ENCODE measurements at regions not wholly inside any gene's neighbourhood (a gene's known extent, or its start where the extent isn't known, plus 50 kb on each side); places are given as distances from the start of the nearest gene placed in this dataset.

DNA sequence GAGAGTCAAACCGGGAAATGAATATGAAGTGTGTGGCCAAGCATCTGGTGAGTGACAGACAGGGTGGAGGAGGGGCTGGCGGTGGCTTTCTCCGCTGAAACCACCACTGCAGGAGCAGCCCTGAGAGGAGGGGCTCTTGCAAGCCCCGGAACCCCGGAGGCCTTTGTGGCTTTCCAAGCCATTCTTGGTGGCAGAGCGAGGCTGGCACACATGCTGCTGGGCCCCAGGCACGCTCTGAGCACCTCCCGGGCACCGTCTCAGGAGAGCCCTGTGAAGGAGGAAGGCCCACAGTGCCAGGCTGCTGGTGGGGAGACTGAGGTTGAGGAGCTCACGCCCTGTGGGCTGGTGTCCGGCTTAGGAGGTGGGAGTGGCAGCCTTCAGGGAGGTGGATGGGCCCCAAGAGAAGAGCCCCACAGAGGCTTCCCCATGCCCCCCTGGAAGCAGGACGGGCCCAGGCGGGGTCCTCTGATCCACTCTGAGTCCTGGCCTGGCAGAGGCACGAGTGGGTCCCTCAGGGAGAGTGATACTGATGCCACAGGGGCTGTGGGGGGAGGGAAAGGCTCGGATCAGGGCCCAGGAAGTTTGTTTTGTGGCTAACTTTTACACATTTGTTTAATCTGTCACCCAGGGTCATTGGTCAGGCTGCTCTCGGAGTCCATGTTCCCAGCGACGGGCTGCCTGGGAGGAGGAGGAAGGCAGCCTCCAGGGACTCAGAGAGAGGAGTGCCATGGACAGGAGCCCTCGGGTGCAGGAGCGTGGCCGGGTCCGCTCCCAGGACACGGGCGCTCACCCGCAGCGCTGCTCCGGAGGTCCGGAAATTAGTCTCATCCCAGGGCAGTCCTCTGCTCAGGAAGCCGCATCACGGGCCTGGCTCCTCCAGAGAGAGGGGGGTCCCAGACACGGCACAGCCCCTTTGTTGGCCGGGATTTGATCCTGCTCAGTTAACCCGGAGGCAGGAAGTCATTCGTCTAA is 170.7 kb downstream of the ERMARD start:
- POLR2A ChIA-PET = no interaction called here
- Mint-ChIP-seq H3K9me3 (no peaks in the 10 kb centered on the region), H3K4me3 (no peak overlapping the region), H3K36me3 (no peaks in the 10 kb centered on the region), H3K27me3 (peaks cover 3 to 5% of the 10 kb centered on the region in 2 donors), H3K4me1 (peaks cover 0 to 6% (median 2%) of the 10 kb centered on the region in 3 donors), H3K27ac (no peak overlapping the region)
- no peak for DNase-seq
- Histone ChIP-seq H3K9me3 (ENCODE audit: low read length) (no peaks in the 10 kb centered on the region), H3K27me3 (ENCODE audit: insufficient read depth, low read length, poor library complexity, severe bottlenecking) (no peaks in the 10 kb centered on the region), H3K36me3 (ENCODE audit: insufficient read depth, low read length) (no peaks in the 10 kb centered on the region), H3K4me3 (ENCODE audit: low read length) (no peak overlapping the region), H3K27ac (ENCODE audit: low read depth, low read length) (no peak overlapping the region), H3K4me1 (ENCODE audit: insufficient read depth, low read length) (no peaks in the 10 kb centered on the region)
- CTCF ChIA-PET = no interaction called here

DNA sequence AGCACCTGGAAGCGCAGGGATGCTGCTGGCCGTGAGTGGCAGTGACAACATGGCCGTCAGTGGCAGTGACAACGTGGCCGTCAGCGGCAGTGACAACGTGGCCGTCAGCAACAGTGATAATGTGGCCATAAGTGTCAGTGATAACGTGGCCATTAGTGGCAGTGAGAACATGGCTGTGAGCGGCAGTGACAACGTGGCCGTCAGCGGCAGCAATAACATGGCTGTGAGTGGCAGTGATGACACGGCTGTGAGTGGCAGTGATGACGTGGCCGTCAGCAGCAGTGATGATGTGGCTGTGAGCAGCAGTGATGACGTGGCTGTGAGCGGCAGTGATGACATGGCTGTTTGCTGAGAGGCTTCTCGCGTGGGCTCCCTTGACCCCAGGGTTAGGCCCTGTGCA is 169.8 kb downstream of the ERMARD start:
- no peak overlapping the region for H3K27ac Mint-ChIP-seq
- H3K36me3 Mint-ChIP-seq = no peaks in the 10 kb centered on the region
- H3K27me3 ChIP-seq (ENCODE audit: insufficient read depth, low read length, poor library complexity, severe bottlenecking) = no peaks in the 10 kb centered on the region
- H3K4me1 ChIP-seq (ENCODE audit: insufficient read depth, low read length) = no peaks in the 10 kb centered on the region
- H3K9me3 ChIP-seq (ENCODE audit: low read length) = no peaks in the 10 kb centered on the region
- H3K27ac ChIP-seq (ENCODE audit: low read depth, low read length) = no peak overlapping the region
- no peaks in the 10 kb centered on the region for H3K36me3 ChIP-seq (ENCODE audit: insufficient read depth, low read length)
- no peak overlapping the region for H3K4me3 ChIP-seq (ENCODE audit: low read length)
- no peak overlapping the region for H3K4me3 Mint-ChIP-seq
- H3K4me1 Mint-ChIP-seq = peaks cover 0 to 6% (median 2%) of the 10 kb centered on the region in 3 donors
- peaks cover 3 to 6% of the 10 kb centered on the region in 2 donors for H3K27me3 Mint-ChIP-seq
- no peaks in the 10 kb centered on the region for H3K9me3 Mint-ChIP-seq
- ChIA-PET CTCF (no interaction called here), POLR2A (no interaction called here)
- DNase-seq = no peak

DNA sequence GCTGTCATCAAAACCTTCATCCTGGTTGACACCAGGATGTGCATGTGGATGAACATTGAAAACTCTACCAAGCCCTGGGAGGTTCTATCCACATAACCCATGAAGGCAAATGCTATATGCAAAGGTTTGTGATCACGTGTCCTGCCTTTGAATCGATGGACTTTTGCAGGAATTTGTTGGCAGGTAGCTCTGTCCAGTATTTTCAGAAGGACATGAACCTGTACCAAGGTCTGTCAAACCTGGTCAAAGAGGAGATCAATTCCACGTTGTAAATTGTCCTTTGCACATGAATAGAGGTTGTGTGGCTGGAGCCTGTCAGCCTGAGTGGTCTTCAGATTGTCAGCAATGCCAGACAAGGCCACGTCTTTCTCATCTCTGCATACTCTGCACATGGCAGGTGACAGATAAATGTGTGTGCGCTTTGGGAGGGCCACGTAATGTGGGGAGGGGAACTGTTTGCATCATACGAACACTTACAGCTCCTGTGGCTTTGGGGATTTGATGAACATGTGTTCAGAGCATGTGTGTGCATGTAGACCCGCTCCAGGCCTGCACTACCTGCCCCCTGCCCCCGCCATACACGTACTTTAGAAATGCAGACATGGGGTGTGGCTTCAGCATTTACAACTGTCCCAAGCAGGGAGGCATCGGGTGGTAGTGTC is 169.1 kb downstream of the ERMARD start:
- no peaks in the 10 kb centered on the region for H3K9me3 Mint-ChIP-seq
- Histone ChIP-seq H3K36me3 (ENCODE audit: insufficient read depth, low read length) (no peaks in the 10 kb centered on the region), H3K27me3 (ENCODE audit: insufficient read depth, low read length, poor library complexity, severe bottlenecking) (no peaks in the 10 kb centered on the region), H3K9me3 (ENCODE audit: low read length) (no peaks in the 10 kb centered on the region), H3K4me1 (ENCODE audit: insufficient read depth, low read length) (no peaks in the 10 kb centered on the region), H3K27ac (ENCODE audit: low read depth, low read length) (no peak overlapping the region), H3K4me3 (ENCODE audit: low read length) (no peak overlapping the region)
- DNase-seq = no peak
- ChIA-PET POLR2A (no interaction called here), CTCF (no interaction called here)
- H3K27ac Mint-ChIP-seq = no peak overlapping the region
- no peaks in the 10 kb centered on the region for H3K36me3 Mint-ChIP-seq
- H3K4me3 Mint-ChIP-seq = no peak overlapping the region
- peaks cover 0 to 6% (median 2%) of the 10 kb centered on the region in 3 donors for H3K4me1 Mint-ChIP-seq
- peaks cover 3 to 6% of the 10 kb centered on the region in 2 donors for H3K27me3 Mint-ChIP-seq

DNA sequence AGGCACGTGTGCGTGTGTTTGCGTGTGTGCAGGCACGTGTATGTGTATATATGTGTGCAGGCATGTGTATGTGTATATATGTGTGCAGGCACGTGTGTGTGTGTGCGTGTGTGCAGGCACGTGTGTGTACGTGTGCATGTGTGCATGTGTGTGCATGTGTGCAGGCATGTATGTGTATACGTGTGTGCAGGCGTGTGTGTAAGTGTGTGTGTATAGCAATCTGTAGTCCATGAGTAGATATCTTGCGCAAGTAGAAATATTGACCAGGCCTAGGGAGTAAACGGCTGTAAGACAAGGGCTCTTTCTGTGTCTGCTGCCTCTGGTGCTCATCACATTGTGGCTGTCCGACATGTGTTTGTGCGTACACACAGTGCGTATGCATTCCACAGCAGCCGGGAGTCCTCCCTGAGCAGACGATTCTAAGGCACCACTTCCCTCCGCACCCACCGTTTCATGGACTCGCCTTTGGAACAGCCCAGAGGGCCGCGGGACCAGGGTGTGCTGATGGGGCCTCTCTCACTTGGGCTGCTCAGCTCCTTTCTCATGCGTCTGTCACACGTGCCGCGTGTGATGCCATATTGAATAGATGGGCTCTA is 167.6 kb downstream of the ERMARD start:
- no peak for DNase-seq
- H3K27me3 ChIP-seq (ENCODE audit: insufficient read depth, low read length, poor library complexity, severe bottlenecking) = no peaks in the 10 kb centered on the region
- Mint-ChIP-seq H3K36me3 (no peaks in the 10 kb centered on the region), H3K9me3 (no peaks in the 10 kb centered on the region), H3K4me1 (peaks cover 0 to 6% (median 2%) of the 10 kb centered on the region in 3 donors), H3K4me3 (no peak overlapping the region), H3K27me3 (peaks cover 3 to 10% of the 10 kb centered on the region in 2 donors), H3K27ac (peak overlapping the region in 1 of 8 donors; percentile 78)
- no peaks in the 10 kb centered on the region for H3K36me3 ChIP-seq (ENCODE audit: insufficient read depth, low read length)
- H3K27ac ChIP-seq (ENCODE audit: low read depth, low read length) = no peak overlapping the region
- H3K4me3 ChIP-seq (ENCODE audit: low read length) = no peak overlapping the region
- no peaks in the 10 kb centered on the region for H3K4me1 ChIP-seq (ENCODE audit: insufficient read depth, low read length)
- H3K9me3 ChIP-seq (ENCODE audit: low read length) = no peaks in the 10 kb centered on the region
- ChIA-PET CTCF (no interaction called here), POLR2A (no interaction called here)

DNA sequence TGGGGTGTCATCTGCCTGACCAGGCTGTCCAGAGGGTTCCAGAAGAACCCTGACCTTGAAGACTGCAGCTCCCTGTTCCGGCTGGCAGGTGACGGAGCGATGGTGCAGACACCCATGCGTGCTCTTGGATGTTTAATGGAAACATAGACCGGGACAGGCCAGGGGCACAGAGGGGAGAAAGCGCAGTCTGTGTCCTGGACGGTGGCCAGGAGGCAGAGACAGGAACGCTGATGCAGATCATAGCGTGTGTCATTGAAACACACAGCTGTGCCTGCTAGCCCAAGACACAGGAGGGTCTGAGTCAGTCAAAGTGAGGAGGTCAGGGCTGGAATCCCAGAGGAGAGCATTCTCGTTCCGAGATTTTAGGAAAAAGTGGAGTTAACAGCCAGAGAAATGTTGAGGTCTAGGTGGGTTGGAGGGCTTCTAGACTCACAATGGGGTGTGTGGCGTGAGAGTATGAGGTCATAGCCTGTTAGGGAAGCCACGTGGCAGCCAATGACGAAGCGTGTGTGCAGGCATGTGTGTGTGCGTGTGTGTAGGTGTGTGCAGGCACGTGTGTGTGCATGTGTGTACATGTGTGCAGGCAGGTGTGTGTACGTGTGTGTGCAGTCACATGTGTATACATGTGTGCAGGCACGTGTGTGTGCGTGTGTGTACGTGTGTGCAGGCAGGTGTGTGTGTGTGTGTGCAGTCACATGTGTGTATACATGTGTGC is 167.0 kb downstream of the ERMARD start:
- Mint-ChIP-seq H3K9me3 (no peaks in the 10 kb centered on the region), H3K4me1 (peaks cover 4 to 11% (median 6%) of the 10 kb centered on the region in 3 donors), H3K27ac (peak overlapping the region in 2 of 8 donors; percentile 78), H3K27me3 (peaks cover 3 to 10% of the 10 kb centered on the region in 2 donors), H3K4me3 (no peak overlapping the region), H3K36me3 (no peaks in the 10 kb centered on the region)
- Histone ChIP-seq H3K4me3 (ENCODE audit: low read length) (no peak overlapping the region), H3K27ac (ENCODE audit: low read depth, low read length) (no peak overlapping the region), H3K9me3 (ENCODE audit: low read length) (no peaks in the 10 kb centered on the region), H3K36me3 (ENCODE audit: insufficient read depth, low read length) (no peaks in the 10 kb centered on the region), H3K27me3 (ENCODE audit: insufficient read depth, low read length, poor library complexity, severe bottlenecking) (no peaks in the 10 kb centered on the region), H3K4me1 (ENCODE audit: insufficient read depth, low read length) (no peaks in the 10 kb centered on the region)
- CTCF ChIA-PET = no interaction called here
- no peak for DNase-seq
- POLR2A ChIA-PET = no interaction called here

DNA sequence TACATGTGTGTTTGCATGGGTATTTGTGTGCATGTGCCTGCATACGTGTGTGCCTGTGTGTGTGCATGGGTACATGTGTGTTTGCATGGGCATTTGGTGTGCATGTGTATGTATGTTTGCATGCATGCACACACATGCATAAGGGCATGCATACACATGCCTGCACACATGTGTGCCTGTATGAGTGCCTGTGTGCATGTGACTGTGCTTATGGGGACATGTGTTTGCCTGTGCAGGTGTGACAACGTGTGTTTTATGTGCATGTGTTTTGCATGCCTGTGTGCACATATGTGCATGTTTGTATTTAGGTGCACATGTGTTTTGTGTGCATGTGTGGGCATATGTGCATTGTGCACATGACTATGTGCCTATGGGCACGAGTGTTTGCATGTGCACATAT is 165.7 kb downstream of the ERMARD start:
- H3K4me3 ChIP-seq (ENCODE audit: low read length) = no peak overlapping the region
- Mint-ChIP-seq H3K4me1 (peaks cover 8 to 18% (median 14%) of the 10 kb centered on the region in 3 donors), H3K27me3 (peaks cover 5 to 10% of the 10 kb centered on the region in 2 donors), H3K9me3 (no peaks in the 10 kb centered on the region), H3K4me3 (no peak overlapping the region), H3K27ac (no peak overlapping the region), H3K36me3 (no peaks in the 10 kb centered on the region)
- H3K36me3 ChIP-seq (ENCODE audit: insufficient read depth, low read length) = no peaks in the 10 kb centered on the region
- POLR2A ChIA-PET = no interaction called here
- no peaks in the 10 kb centered on the region for H3K9me3 ChIP-seq (ENCODE audit: low read length)
- H3K27ac ChIP-seq (ENCODE audit: low read depth, low read length) = no peak overlapping the region
- DNase-seq = no peak
- H3K27me3 ChIP-seq (ENCODE audit: insufficient read depth, low read length, poor library complexity, severe bottlenecking) = no peaks in the 10 kb centered on the region
- CTCF ChIA-PET = no interaction called here
- no peaks in the 10 kb centered on the region for H3K4me1 ChIP-seq (ENCODE audit: insufficient read depth, low read length)

DNA sequence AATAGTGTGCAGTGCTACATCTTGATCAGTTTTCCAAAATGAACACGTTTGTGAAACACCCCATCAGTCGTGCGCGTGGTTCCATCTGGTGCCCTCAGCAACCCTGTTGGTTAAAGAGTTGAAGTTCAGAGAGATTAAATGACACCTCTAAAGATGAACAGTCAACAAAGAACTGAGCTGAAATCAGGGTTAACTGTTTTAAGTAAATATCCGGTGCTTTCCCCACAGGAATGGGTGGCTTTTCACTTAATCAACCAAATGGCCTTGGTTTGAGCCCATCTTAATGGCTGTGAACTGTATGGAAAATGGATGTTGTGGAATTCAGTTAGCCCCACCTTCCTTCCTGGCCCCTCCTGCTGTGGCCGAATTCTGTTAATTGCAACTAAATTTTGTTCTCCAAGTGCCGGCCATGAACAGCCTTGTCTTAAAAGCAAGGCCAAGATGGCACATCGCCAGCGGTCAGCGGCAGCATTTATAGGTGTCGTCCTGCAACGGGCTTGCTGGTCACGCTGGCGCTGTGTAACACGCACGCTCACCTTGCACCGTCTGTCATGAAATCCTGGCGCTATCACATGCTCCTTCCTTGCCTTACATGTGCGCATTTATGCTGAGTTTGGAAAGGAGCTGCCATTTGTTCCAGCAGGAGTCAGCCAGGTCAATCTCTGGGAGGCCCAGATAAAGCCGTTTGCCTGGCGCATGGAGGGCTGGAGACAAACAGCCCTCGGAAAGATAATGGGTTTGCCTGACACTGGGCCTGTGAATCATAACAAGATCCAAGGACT is 164.5 kb downstream of the ERMARD start:
- POLR2A ChIA-PET = no interaction called here

More for the DNA sequence above, 164.5 kb downstream of the ERMARD start:
- no peak overlapping the region for H3K4me3 Mint-ChIP-seq
- no peaks in the 10 kb centered on the region for H3K27me3 ChIP-seq (ENCODE audit: insufficient read depth, low read length, poor library complexity, severe bottlenecking)
- H3K27ac ChIP-seq (ENCODE audit: low read depth, low read length) = no peak overlapping the region
- H3K27me3 Mint-ChIP-seq = peaks cover 5 to 13% of the 10 kb centered on the region in 2 donors
- no peaks in the 10 kb centered on the region for H3K36me3 Mint-ChIP-seq
- H3K4me1 Mint-ChIP-seq = peaks cover 7 to 14% (median 12%) of the 10 kb centered on the region in 3 donors
- CTCF ChIA-PET = no interaction called here
- no peak overlapping the region for H3K27ac Mint-ChIP-seq
- DNase-seq = no peak
- no peaks in the 10 kb centered on the region for H3K4me1 ChIP-seq (ENCODE audit: insufficient read depth, low read length)
- peaks cover 0 to under 1% (median 0%) of the 10 kb centered on the region in 5 donors for H3K9me3 Mint-ChIP-seq
- H3K4me3 ChIP-seq (ENCODE audit: low read length) = no peak overlapping the region
- no peaks in the 10 kb centered on the region for H3K9me3 ChIP-seq (ENCODE audit: low read length)
- H3K36me3 ChIP-seq (ENCODE audit: insufficient read depth, low read length) = no peaks in the 10 kb centered on the region

Measured in CD8-positive, alpha-beta memory T cell (primary cell).